GM12874 (cell line): ENCODE measurements at regions not wholly inside any gene's neighbourhood (a gene's known extent, or its start where the extent isn't known, plus 50 kb on each side); places are given as distances from the start of the nearest gene placed in this dataset.

Source experiments
- TF ChIP-seq, protein P1 (sequence below): IDR thresholded peaks from 2 replicates; pipeline ENCODE4 v1.5.1; 2011; ENCODE audit warnings: low read depth, mild to moderate bottlenecking, control low read depth, low read length, moderate library complexity; ENCODE audit not compliant: insufficient read depth

- TF ChIP-seq, protein P1, sequence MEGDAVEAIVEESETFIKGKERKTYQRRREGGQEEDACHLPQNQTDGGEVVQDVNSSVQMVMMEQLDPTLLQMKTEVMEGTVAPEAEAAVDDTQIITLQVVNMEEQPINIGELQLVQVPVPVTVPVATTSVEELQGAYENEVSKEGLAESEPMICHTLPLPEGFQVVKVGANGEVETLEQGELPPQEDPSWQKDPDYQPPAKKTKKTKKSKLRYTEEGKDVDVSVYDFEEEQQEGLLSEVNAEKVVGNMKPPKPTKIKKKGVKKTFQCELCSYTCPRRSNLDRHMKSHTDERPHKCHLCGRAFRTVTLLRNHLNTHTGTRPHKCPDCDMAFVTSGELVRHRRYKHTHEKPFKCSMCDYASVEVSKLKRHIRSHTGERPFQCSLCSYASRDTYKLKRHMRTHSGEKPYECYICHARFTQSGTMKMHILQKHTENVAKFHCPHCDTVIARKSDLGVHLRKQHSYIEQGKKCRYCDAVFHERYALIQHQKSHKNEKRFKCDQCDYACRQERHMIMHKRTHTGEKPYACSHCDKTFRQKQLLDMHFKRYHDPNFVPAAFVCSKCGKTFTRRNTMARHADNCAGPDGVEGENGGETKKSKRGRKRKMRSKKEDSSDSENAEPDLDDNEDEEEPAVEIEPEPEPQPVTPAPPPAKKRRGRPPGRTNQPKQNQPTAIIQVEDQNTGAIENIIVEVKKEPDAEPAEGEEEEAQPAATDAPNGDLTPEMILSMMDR: no peak
These were observed 131.6 kb upstream of the CACNA1E start for GRCh38 chr1:181351740-181352139.

- TF ChIP-seq, protein P1: no peak
These were observed 130.6 kb upstream of the CACNA1E start for GRCh38 chr1:181352695-181353094.

DNA sequence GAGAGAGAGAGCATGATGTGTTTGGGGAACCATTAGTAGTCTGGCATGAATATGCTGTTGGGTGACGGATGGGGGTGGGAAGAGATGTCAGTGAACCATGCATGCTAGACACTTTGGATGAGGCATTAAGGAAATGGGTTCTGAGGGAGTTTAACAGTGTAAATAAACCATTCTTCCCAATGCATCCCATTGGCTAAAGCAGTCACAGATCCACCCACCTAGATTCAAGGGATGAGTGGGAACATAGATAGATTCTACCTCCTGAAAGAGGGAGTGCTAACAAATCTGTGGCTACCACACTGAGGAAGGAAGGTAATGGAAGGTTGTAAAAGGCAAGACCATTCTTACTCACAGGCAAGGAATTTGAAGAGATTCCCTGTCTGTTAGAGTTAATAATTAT, 129.8 kb upstream of the CACNA1E start:
- TF ChIP-seq, protein P1: no peak

GRCh38 chr1:181354865-181355264, 128.5 kb upstream of the CACNA1E start:
- TF ChIP-seq, protein P1: no peak

- TF ChIP-seq, protein P1: no peak
These were observed 126.6 kb upstream of the CACNA1E start for GRCh38 chr1:181356505-181357340.

DNA sequence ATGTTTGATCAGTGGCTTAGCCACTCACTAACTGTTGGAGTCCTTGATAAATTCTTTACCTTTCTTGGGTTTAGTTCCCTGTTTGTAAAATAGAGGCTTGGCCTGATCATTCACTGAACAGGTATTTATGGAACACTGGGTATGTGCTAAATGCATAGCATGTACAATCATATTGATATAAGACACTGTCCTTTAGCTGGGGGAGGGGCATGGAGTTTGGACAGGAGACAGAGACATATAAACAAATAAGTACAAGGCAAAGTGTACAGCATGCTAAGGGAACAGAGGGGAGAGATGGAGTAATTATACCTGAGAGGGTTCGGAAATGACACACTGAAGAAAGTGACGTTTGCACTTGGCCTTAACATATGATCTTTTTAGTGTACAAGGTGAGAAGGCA, 124.3 kb upstream of the CACNA1E start:
- TF ChIP-seq, protein P1: no peak

- TF ChIP-seq, protein P1: no peak
These were observed 118.5 kb upstream of the CACNA1E start for GRCh38 chr1:181364801-181365200.
